ENCODE measurements at regions not wholly inside any gene's neighbourhood (a gene's known extent, or its start where the extent isn't known, plus 50 kb on each side); places are given as distances from the start of the nearest gene placed in this dataset.

DNA sequence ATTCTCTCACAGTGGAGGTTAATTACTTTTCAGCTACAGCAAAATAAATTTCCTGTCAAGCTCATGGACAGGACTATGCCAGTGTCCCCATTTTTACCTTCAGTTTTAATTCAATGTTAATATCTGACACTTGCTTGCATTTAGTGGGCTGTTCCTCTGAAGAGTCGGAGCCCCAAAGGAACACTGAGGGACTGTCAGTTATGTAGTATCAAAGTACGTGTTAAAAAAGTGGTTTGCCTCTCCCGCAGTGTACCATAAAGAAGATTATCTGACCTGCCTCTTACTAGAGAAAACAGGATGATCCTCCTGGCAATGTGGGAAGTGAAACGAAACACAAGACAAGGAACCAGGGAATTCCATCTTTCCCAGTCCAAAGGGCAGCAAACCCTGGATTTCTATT is 1010.9 kb upstream of the PHF14 start:
- Histone ChIP-seq H3K79me2 (ENCODE audit: low read length) (no peaks in the 10 kb centered on the region), H4K20me1 (ENCODE audit: insufficient read depth, low read length) (no peaks in the 10 kb centered on the region), H3K27me3 (replicated peaks; ENCODE audit: insufficient read depth, low read length) (no peaks in the 10 kb centered on the region), H3K4me2 (ENCODE audit: low read depth, low read length) (no peak overlapping the region), H3K9me3 (replicated peaks; ENCODE audit: insufficient read depth, low read length) (no peaks in the 10 kb centered on the region), H3K9ac (ENCODE audit: low read length) (no peak overlapping the region), H2AFZ (ENCODE audit: low read length) (no peak overlapping the region), H3F3A (ENCODE audit: insufficient read depth, low read length) (no peaks in the 10 kb centered on the region), H3K36me3 (replicated peaks; ENCODE audit: insufficient read depth, low read length) (no peaks in the 10 kb centered on the region), H3K4me3 (ENCODE audit: low read length) (no peak overlapping the region), H3K27ac (ENCODE audit: low read length) (no peak overlapping the region), H3K4me1 (ENCODE audit: low read length) (no peaks in the 10 kb centered on the region), H3K9me2 (replicated peaks; ENCODE audit: insufficient read depth, low read length) (no peaks in the 10 kb centered on the region)
- TF ChIP-seq EZH2 (optimal IDR thresholded peaks at IDR 0.05; ENCODE audit: low read depth, low read length) = no peak
- TF ChIP-seq, protein P1, sequence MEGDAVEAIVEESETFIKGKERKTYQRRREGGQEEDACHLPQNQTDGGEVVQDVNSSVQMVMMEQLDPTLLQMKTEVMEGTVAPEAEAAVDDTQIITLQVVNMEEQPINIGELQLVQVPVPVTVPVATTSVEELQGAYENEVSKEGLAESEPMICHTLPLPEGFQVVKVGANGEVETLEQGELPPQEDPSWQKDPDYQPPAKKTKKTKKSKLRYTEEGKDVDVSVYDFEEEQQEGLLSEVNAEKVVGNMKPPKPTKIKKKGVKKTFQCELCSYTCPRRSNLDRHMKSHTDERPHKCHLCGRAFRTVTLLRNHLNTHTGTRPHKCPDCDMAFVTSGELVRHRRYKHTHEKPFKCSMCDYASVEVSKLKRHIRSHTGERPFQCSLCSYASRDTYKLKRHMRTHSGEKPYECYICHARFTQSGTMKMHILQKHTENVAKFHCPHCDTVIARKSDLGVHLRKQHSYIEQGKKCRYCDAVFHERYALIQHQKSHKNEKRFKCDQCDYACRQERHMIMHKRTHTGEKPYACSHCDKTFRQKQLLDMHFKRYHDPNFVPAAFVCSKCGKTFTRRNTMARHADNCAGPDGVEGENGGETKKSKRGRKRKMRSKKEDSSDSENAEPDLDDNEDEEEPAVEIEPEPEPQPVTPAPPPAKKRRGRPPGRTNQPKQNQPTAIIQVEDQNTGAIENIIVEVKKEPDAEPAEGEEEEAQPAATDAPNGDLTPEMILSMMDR (IDR thresholded peaks at IDR 0.05; ENCODE audit: low read length) = no peak
- TF ChIP-seq EZH2phosphoT487 (IDR thresholded peaks at IDR 0.05; ENCODE audit: low read length) = no peak
- no peak for DNase-seq

DNA sequence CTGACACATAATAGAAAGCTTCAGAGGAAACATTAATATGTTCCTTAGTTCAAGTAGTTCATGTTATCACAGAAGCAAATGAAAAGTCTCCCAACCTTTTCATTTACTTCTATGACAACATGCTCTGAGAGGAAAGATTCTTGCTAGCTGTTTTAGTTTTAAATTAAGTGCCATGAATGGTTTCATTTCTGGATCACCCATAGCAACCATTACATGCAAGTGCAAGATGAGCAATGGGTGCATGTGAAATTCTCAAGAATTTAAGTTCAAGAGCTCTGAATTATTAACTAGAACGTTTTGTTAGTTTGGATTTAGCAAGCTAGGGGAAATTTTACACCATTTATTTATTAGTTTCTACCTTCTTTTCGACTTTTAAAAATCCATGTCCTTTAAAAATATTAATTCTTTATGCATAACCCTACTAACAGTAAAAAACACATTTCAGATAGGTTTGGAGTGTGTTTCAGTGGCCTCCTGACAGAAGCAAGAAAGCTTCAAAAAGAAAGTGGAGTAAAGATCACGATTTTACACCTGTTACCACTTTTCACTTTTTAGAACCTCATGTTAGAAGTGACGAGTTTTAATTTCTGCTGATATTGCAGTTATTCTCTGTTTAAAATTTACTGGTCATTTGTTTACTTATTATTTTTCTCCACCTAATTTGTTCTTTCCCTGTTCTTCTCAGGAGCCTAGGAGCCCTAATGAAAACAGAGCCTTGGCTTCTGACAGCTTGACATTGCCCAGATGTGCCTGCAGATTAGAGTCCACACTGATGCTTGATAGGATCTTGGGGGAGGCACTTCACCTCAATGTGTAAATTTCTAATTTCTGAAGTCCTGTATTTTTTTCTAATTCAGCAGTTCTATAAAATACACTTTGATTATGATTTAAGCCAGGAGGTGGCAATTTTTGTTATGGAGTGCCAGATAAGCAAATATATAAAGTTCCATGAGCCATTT is 995.3 kb upstream of the PHF14 start:
- H3F3A ChIP-seq (ENCODE audit: insufficient read depth, low read length) = no peaks in the 10 kb centered on the region; the same call in 1 of the 2 replicates
- H3K36me3 ChIP-seq (replicated peaks; ENCODE audit: insufficient read depth, low read length) = no peaks in the 10 kb centered on the region
- H3K9ac ChIP-seq (ENCODE audit: low read length) = peak overlapping the region; percentile 21; the same call in 1 of the 2 replicates
- H4K20me1 ChIP-seq (ENCODE audit: insufficient read depth, low read length) = no peaks in the 10 kb centered on the region
- H3K4me3 ChIP-seq (ENCODE audit: low read length) = peak overlapping the region; percentile 20; the same call in 1 of the 2 replicates
- H3K79me2 ChIP-seq (ENCODE audit: low read length) = no peaks in the 10 kb centered on the region
- TF ChIP-seq EZH2 (optimal IDR thresholded peaks at IDR 0.05; ENCODE audit: low read depth, low read length) = no peak
- TF ChIP-seq, protein P1 (IDR thresholded peaks at IDR 0.05; ENCODE audit: low read length) = no peak
- TF ChIP-seq EZH2phosphoT487 (IDR thresholded peaks at IDR 0.05; ENCODE audit: low read length) = no peak
- H3K9me3 ChIP-seq (replicated peaks; ENCODE audit: insufficient read depth, low read length) = no peaks in the 10 kb centered on the region
- H3K4me1 ChIP-seq (ENCODE audit: low read length) = peaks cover 32% of the 10 kb centered on the region
- peak; percentile 59 for DNase-seq
- H3K4me2 ChIP-seq (ENCODE audit: low read depth, low read length) = peak overlapping the region; percentile 61
- H3K27me3 ChIP-seq (replicated peaks; ENCODE audit: insufficient read depth, low read length) = no peaks in the 10 kb centered on the region
- H3K9me2 ChIP-seq (replicated peaks; ENCODE audit: insufficient read depth, low read length) = no peaks in the 10 kb centered on the region
- peak overlapping the region; percentile 35; the same call in 1 of the 2 replicates for H2AFZ ChIP-seq (ENCODE audit: low read length)
- H3K27ac ChIP-seq (ENCODE audit: low read length) = peak overlapping the region; percentile 39; the same call in 1 of the 2 replicates

DNA sequence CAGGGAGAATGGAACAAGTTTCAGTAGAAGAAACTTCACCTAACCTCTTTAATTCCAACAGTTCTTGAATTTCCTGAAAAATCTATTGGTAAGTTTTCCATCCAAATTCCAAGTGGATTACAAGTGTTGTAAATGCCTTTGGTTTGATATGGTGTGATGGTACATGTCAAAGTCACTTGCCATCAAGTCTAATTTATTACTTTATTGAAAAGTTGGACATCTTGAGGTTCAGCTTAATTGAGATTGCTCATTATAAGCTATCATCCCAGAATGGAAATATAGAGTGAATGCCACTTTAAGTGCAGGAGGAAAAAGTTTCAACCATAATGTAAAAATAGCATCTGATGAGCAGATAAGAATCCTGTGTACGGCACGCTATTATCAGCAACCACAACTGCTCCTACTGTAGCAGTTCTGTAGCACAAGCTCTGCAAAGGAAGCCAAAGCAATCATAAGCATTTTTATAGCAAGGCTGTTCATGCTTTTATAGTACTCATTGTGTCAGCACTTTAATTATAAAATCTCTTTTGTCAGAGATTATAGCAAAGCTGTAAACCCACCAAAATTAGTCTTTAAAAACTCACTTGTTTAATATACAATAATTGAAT is 991.8 kb upstream of the PHF14 start:
- peak; percentile 81 for DNase-seq
- Histone ChIP-seq H3K4me2 (ENCODE audit: low read depth, low read length) (peak overlapping the region; percentile 14; the same call in 1 of the 2 replicates), H3K4me1 (ENCODE audit: low read length) (peaks cover 32% of the 10 kb centered on the region), H3K9ac (ENCODE audit: low read length) (no peak overlapping the region), H4K20me1 (ENCODE audit: insufficient read depth, low read length) (no peaks in the 10 kb centered on the region), H3K4me3 (ENCODE audit: low read length) (no peak overlapping the region), H3F3A (ENCODE audit: insufficient read depth, low read length) (no peaks in the 10 kb centered on the region; the same call in 1 of the 2 replicates), H3K27me3 (replicated peaks; ENCODE audit: insufficient read depth, low read length) (no peaks in the 10 kb centered on the region), H3K79me2 (ENCODE audit: low read length) (no peaks in the 10 kb centered on the region), H3K27ac (ENCODE audit: low read length) (peak overlapping the region; percentile 19; the same call in 1 of the 2 replicates), H3K9me2 (replicated peaks; ENCODE audit: insufficient read depth, low read length) (no peaks in the 10 kb centered on the region), H3K36me3 (replicated peaks; ENCODE audit: insufficient read depth, low read length) (no peaks in the 10 kb centered on the region), H3K9me3 (replicated peaks; ENCODE audit: insufficient read depth, low read length) (no peaks in the 10 kb centered on the region), H2AFZ (ENCODE audit: low read length) (no peak overlapping the region)
- TF ChIP-seq, protein P1 (IDR thresholded peaks at IDR 0.05; ENCODE audit: low read length) = no peak
- TF ChIP-seq EZH2 (optimal IDR thresholded peaks at IDR 0.05; ENCODE audit: low read depth, low read length) = no peak
- no peak for TF ChIP-seq EZH2phosphoT487 (IDR thresholded peaks at IDR 0.05; ENCODE audit: low read length)

Measured in MM.1S (cell line).